CD14-positive monocyte (primary cell): ENCODE measurements at regions not wholly inside any gene's neighbourhood (a gene's known extent, or its start where the extent isn't known, plus 50 kb on each side); places are given as distances from the start of the nearest gene placed in this dataset.

Experiments
- DNase-seq, 3 donors: peaks; one replicate each; pipeline ENCODE4 v3.0.0-alpha.2; 2011 to 2022
- H2AFZ ChIP-seq: 2 replicates; pipeline ENCODE4 v1.6.0; 2012; ENCODE audit warnings: mild to moderate bottlenecking, low read depth, low read length, inconsistent platforms; ENCODE audit not compliant: insufficient read depth, poor library complexity, severe bottlenecking
- H3K27ac ChIP-seq, 2 donors: 1 replicate in 1 of 2; 2 replicates in 1 of 2; pipeline ENCODE4 v1.5.1; 2012 to 2013; ENCODE audit warnings: low read length in 2 of 2, control low read depth in 1 of 2, inconsistent platforms in 1 of 2, low read depth in 1 of 2, mild to moderate bottlenecking in 1 of 2
- H3K27me3 ChIP-seq, 2 donors: one replicate each; pipeline versions ENCODE4 v1.6.0 to v1.6.1; 2011 to 2013; ENCODE audit warnings: low read length in 2 of 2; ENCODE audit not compliant: control insufficient read depth in 2 of 2, insufficient read depth in 2 of 2
- H3K36me3 ChIP-seq, 2 donors: replicated peaks in 1 of 2; 1 replicate in 1 of 2; 2 replicates in 1 of 2; pipeline versions ENCODE4 v1.5.1 to v1.6.1; 2012 to 2013; ENCODE audit warnings: low read length in 2 of 2, control low read depth in 1 of 2, inconsistent platforms in 1 of 2, mild to moderate bottlenecking in 1 of 2; ENCODE audit not compliant: insufficient read depth in 2 of 2, control insufficient read depth in 1 of 2
- H3K4me1 ChIP-seq, 2 donors: 1 replicate in 1 of 2; 2 replicates in 1 of 2; pipeline versions ENCODE4 v1.5.1 to v1.6.1; 2012 to 2013; ENCODE audit warnings: low read length in 2 of 2, control low read depth in 1 of 2, inconsistent platforms in 1 of 2, mild to moderate bottlenecking in 1 of 2, moderate library complexity in 1 of 2; ENCODE audit not compliant: insufficient read depth in 2 of 2, control insufficient read depth in 1 of 2
- H3K4me2 ChIP-seq: replicated peaks from 2 replicates; pipeline ENCODE3; 2012; ENCODE audit warnings: low read length, moderate library complexity, mild to moderate bottlenecking; ENCODE audit not compliant: poor library complexity, severe bottlenecking; ENCODE audit errors: extremely low read depth
- H3K4me3 ChIP-seq, 3 experiments: fragments of 200-600 bp in 1 of 3; sonication (generic) in 1 of 3; replicated peaks in 1 of 3; 1 replicate in 2 of 3; 2 replicates in 1 of 3; pipeline ENCODE4 v1.5.1; 2011 to 2013; ENCODE audit warnings: low read length in 3 of 3, mild to moderate bottlenecking in 3 of 3, control low read depth in 2 of 3, low read depth in 2 of 3, inconsistent platforms in 1 of 3, moderate library complexity in 1 of 3
- H3K79me2 ChIP-seq: 2 replicates; pipeline ENCODE4 v1.6.0; 2012; ENCODE audit warnings: mild to moderate bottlenecking, control low read depth, inconsistent platforms, low read length, moderate library complexity; ENCODE audit not compliant: insufficient read depth
- H3K9ac ChIP-seq: 2 replicates; pipeline ENCODE4 v1.6.0; 2017; ENCODE audit warnings: low read length, mild to moderate bottlenecking; ENCODE audit not compliant: insufficient read depth, poor library complexity, severe bottlenecking
- H3K9me3 ChIP-seq, 2 donors: replicated peaks in 1 of 2; 1 replicate in 1 of 2; 2 replicates in 1 of 2; pipeline versions ENCODE4 v1.5.1 to v1.6.1; 2012 to 2013; ENCODE audit warnings: low read length in 2 of 2, control low read depth in 1 of 2; ENCODE audit not compliant: control insufficient read depth in 1 of 2, insufficient read depth in 1 of 2
- H4K20me1 ChIP-seq: 2 replicates; pipeline ENCODE4 v1.6.0; 2012; ENCODE audit warnings: mild to moderate bottlenecking, low read length, control low read depth, moderate library complexity; ENCODE audit not compliant: insufficient read depth
- H3K27ac Mint-ChIP-seq, 7 donors: one replicate each; pipeline ENCODE4 v1.8.0; 2020; ENCODE audit warnings: mild to moderate bottlenecking in 7 of 7, mixed read lengths in 7 of 7, moderate library complexity in 6 of 7, inconsistent platforms in 2 of 7
- H3K27me3 Mint-ChIP-seq, 3 donors: one replicate each; pipeline ENCODE4 v1.8.0; 2021 to 2022; ENCODE audit warnings: low read depth in 3 of 3, mild to moderate bottlenecking in 3 of 3, mixed read lengths in 3 of 3, moderate library complexity in 3 of 3, inconsistent platforms in 1 of 3
- H3K36me3 Mint-ChIP-seq, 2 donors: one replicate each; pipeline ENCODE4 v1.8.0; 2020; ENCODE audit warnings: mixed read lengths in 2 of 2, inconsistent platforms in 1 of 2, mild to moderate bottlenecking in 1 of 2
- H3K4me1 Mint-ChIP-seq: one replicate; pipeline ENCODE4 v1.8.0; 2020; ENCODE audit warnings: mild to moderate bottlenecking, mixed read lengths
- H3K4me3 Mint-ChIP-seq, 2 donors: one replicate each; pipeline ENCODE4 v1.8.0; 2020; ENCODE audit warnings: mild to moderate bottlenecking in 2 of 2, mixed read lengths in 2 of 2, moderate library complexity in 1 of 2
- H3K9me3 Mint-ChIP-seq, 7 donors: one replicate each; pipeline ENCODE4 v1.8.0; 2020 to 2022; ENCODE audit warnings: mixed read lengths in 7 of 7, mild to moderate bottlenecking in 6 of 7, moderate library complexity in 6 of 7, inconsistent platforms in 2 of 7
- WGBS: methylation state at CpG from one replicate; pipeline ENCODE4 v1.1.5; 2013; ENCODE audit warnings: missing lambda C conversion rate; ENCODE audit not compliant: insufficient coverage; 5-methylcytosine and 5-hydroxymethylcytosine counted together
- intact Hi-C, 2 donors: fragments of 100-400 bp; cut with micrococcal nuclease; formaldehyde crosslinking; loops; one replicate each; pipeline versions ENCODE4 v1.15.0 to v1.15.1; 2023
- TF ChIP-seq, protein P1 (sequence below): fragments of 200-600 bp; IDR thresholded peaks from one replicate; pipeline ENCODE4 v1.8.0; 2022; ENCODE audit warnings: antibody characterized with exemption, mild to moderate bottlenecking

DNA sequence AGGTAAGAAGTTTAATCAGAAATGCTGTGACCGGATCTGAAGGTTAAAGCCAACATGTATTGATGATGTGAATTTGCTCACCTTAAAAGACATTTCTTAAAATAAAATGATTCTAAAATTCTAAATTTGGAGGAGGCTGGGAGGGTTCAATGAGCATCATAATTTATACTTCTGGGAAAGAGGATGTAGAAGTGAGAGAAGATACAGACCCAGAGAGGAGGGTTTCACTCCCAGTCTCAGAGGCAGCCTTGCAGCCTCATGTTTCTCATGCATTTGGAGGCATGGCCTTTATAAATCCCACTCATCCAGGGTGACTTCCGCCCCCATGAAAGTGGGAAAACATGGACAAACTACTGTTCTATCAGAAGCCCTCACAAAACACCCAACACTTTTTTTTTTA lies 305.6 kb upstream of the PITRM1 start:
- Histone ChIP-seq H3K27me3 (no peaks in the 10 kb centered on the region), H2AFZ (no peak overlapping the region), H4K20me1 (no peaks in the 10 kb centered on the region), H3K79me2 (no peaks in the 10 kb centered on the region), H3K9me3 (no peaks in the 10 kb centered on the region), H3K4me3 (no peak overlapping the region), H3K27ac (no peak overlapping the region), H3K4me2 (no peak overlapping the region), H3K9ac (no peak overlapping the region), H3K36me3 (no peaks in the 10 kb centered on the region), H3K4me1 (peaks cover 14 to 25% of the 10 kb centered on the region in 2 donors)
- no peak for DNase-seq
- H3K9me3 Mint-ChIP-seq: peaks cover 0 to 2% (median 0%) of the 10 kb centered on the region in 7 donors
- peak overlapping the region in 3 of 7 donors; percentile 33 to 73 (median 60) for H3K27ac Mint-ChIP-seq
- no peak overlapping the region for H3K4me3 Mint-ChIP-seq
- TF ChIP-seq, protein P1, sequence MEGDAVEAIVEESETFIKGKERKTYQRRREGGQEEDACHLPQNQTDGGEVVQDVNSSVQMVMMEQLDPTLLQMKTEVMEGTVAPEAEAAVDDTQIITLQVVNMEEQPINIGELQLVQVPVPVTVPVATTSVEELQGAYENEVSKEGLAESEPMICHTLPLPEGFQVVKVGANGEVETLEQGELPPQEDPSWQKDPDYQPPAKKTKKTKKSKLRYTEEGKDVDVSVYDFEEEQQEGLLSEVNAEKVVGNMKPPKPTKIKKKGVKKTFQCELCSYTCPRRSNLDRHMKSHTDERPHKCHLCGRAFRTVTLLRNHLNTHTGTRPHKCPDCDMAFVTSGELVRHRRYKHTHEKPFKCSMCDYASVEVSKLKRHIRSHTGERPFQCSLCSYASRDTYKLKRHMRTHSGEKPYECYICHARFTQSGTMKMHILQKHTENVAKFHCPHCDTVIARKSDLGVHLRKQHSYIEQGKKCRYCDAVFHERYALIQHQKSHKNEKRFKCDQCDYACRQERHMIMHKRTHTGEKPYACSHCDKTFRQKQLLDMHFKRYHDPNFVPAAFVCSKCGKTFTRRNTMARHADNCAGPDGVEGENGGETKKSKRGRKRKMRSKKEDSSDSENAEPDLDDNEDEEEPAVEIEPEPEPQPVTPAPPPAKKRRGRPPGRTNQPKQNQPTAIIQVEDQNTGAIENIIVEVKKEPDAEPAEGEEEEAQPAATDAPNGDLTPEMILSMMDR: no peak
- intact Hi-C loops: no loop called here
- H3K27me3 Mint-ChIP-seq: peaks cover 0 to 9% (median 2%) of the 10 kb centered on the region in 3 donors
- peaks cover 27% of the 10 kb centered on the region for H3K4me1 Mint-ChIP-seq
- peaks cover 5% of the 10 kb centered on the region in 2 donors for H3K36me3 Mint-ChIP-seq
- WGBS: no CpG with 5 or more reads among the region's 2 CpGs

DNA sequence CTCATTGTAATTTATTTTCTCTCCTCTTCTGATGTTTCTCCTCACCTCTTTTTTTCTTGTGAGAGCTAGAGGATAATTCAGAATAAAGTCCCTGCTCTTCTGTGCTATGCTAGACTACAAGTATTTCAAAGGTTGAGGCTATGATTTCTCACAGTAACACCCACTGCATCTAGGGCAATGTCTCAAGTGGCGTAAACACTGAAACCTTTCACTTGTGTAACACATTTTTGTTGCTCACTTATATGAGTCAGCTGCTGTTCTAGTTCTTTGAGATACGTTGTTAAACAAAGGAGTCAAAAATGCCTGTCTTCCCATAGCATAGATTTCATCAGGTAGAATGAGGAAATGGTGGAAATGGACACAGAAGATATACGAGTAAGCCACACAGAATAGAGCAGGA lies 305.1 kb upstream of the PITRM1 start:
- Mint-ChIP-seq H3K36me3 (peaks cover 5% of the 10 kb centered on the region in 2 donors), H3K4me1 (peaks cover 30% of the 10 kb centered on the region), H3K27me3 (peaks cover 0 to 9% (median 2%) of the 10 kb centered on the region in 3 donors), H3K9me3 (peaks cover 0 to 2% (median 0%) of the 10 kb centered on the region in 7 donors), H3K4me3 (no peak overlapping the region), H3K27ac (peak overlapping the region in 2 of 7 donors; percentile 60 to 73)
- no peak overlapping the region for H3K4me3 ChIP-seq
- intact Hi-C loops: no loop called here
- no peaks in the 10 kb centered on the region for H3K27me3 ChIP-seq
- TF ChIP-seq, protein P1: no peak
- H3K27ac ChIP-seq: no peak overlapping the region
- no peak overlapping the region for H3K9ac ChIP-seq
- no CpG with 5 or more reads among the region's 3 CpGs for WGBS
- H4K20me1 ChIP-seq: no peaks in the 10 kb centered on the region
- no peaks in the 10 kb centered on the region for H3K79me2 ChIP-seq
- H3K4me1 ChIP-seq: peaks cover 19 to 29% of the 10 kb centered on the region in 2 donors
- no peaks in the 10 kb centered on the region for H3K9me3 ChIP-seq
- no peaks in the 10 kb centered on the region for H3K36me3 ChIP-seq
- no peak overlapping the region for H3K4me2 ChIP-seq
- H2AFZ ChIP-seq: no peak overlapping the region
- peak; percentile 55 to 79 (median 78) for DNase-seq
